Motor neuron (in vitro differentiated cells): ENCODE measurements at regions not wholly inside any gene's neighbourhood (a gene's known extent, or its start where the extent isn't known, plus 50 kb on each side); places are given as distances from the start of the nearest gene placed in this dataset.

Source experiments
- ATAC-seq, 8 experiments: fragments of 200-7000 bp; cut with Tn5 transposase; replicated peaks in 6 of 8; 2 replicates each; pipeline ENCODE4 v1.8.0; 2021; ENCODE audit warnings: mild to moderate bottlenecking in 8 of 8, moderate library complexity in 8 of 8
- H3K27ac ChIP-seq, 2 donors: fragments of 250-450 bp; sonication (Bioruptor Pico); 2 replicates each; pipeline ENCODE4 v1.9.0; 2021; ENCODE audit warnings: antibody characterized with exemption in 2 of 2, mild to moderate bottlenecking in 2 of 2, moderate library complexity in 1 of 2
- H3K4me1 ChIP-seq, 2 donors: fragments of 250-450 bp; sonication (Bioruptor Pico); replicated peaks in 1 of 2; 2 replicates each; pipeline ENCODE4 v1.6.1; 2021; ENCODE audit warnings: antibody characterized with exemption in 2 of 2, mild to moderate bottlenecking in 2 of 2, moderate library complexity in 1 of 2
- H3K4me3 ChIP-seq, 5 donors: fragments of 250-450 bp; sonication (Bioruptor Pico); 2 replicates each; pipeline ENCODE4 v1.9.0; 2021; ENCODE audit warnings: antibody characterized with exemption in 5 of 5, mild to moderate bottlenecking in 5 of 5, moderate library complexity in 4 of 5
- WGBS, 10 experiments: fragments of 450-650 bp; shearing (Covaris generic); methylation state at CpG; one replicate each; pipeline ENCODE4 v1.0.0; 2022; 5-methylcytosine and 5-hydroxymethylcytosine counted together
- in situ Hi-C, 9 experiments: fragments of 400-800 bp; cut with MboI; loops; one replicate each; pipeline ENCODE4 v1.15.0; 2021; ENCODE audit warnings: low sequenced_read_pairs in 9 of 9, low pct_unique_long_range_greater_than_20kb in 2 of 9; ENCODE audit not compliant: unreplicated experiment in 9 of 9

GRCh38 chr6:25032934-25033333 is 97.2 kb upstream of the RIPOR2 start:
- in situ Hi-C loops: no loop called here
- Histone ChIP-seq H3K27ac (no peak overlapping the region), H3K4me1 (peaks cover 14 to 20% of the 10 kb centered on the region in 2 donors), H3K4me3 (no peak overlapping the region)
- WGBS, 10 experiments: 91 to 100% (median 98%) methylated on average over 2 to 7 of the region's 8 CpGs; no CpG with 5 or more reads in 3 of the 10 experiments
- no peak for ATAC-seq

- WGBS, 10 experiments: 0 to 36% (median 15%) methylated on average over 1 to 3 of the region's 3 CpGs
- peak; percentile 58 to 85 (median 70) for ATAC-seq
- in situ Hi-C loops: no loop called here
- Histone ChIP-seq H3K27ac (peak overlapping the region; percentile 38 to 47), H3K4me1 (peaks cover 14 to 20% of the 10 kb centered on the region in 2 donors), H3K4me3 (no peak overlapping the region)
Measured at GRCh38 chr6:25034431-25034921, 98.7 kb upstream of the RIPOR2 start.

DNA sequence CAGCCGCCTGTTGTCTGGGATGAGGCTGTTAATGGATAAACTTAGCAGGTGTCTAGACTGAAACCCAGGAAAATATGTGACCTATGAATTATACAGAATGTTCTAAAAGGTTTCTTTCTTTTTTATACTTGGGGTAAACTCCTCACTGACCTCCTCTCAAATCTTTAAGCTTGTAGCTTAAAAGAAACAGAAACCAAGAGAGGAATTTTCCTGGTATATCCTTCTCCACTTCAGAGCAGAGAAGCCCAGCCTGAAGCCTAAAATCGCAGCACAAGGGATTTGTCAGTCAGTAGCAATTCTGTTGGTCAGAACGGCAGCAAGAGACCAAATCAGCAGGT is 99.4 kb upstream of the RIPOR2 start:
- peak overlapping the region; percentile 30 to 71 for H3K27ac ChIP-seq
- no peak overlapping the region for H3K4me3 ChIP-seq
- in situ Hi-C loops: no loop called here
- WGBS, 10 experiments: 50 to 77% (median 71%) methylated on average over 1 to 3 of the region's 3 CpGs; no CpG with 5 or more reads in 3 of the 10 experiments
- peak in 4 of 8 experiments; percentile 12 to 33 (median 26) for ATAC-seq
- H3K4me1 ChIP-seq: peaks cover 14 to 20% of the 10 kb centered on the region in 2 donors

- in situ Hi-C loops: no loop called here
- H3K4me3 ChIP-seq: no peak overlapping the region
- 75 to 100% (median 84%) methylated on average over 1 to 8 of the region's 16 CpGs; no CpG with 5 or more reads in 1 of the 10 experiments for WGBS, 10 experiments
- peak overlapping the region; percentile 30 to 71 for H3K27ac ChIP-seq
- peaks cover 14 to 20% of the 10 kb centered on the region in 2 donors for H3K4me1 ChIP-seq
- ATAC-seq: peak in 2 of 8 experiments; percentile 9 to 14
Measured at GRCh38 chr6:25035512-25036435, 100.0 kb upstream of the RIPOR2 start.

GRCh38 chr6:25036461-25036860 is 100.7 kb upstream of the RIPOR2 start:
- 87 to 100% (median 97%) methylated on average over 1 to 3 of the region's 3 CpGs; no CpG with 5 or more reads in 6 of the 10 experiments for WGBS, 10 experiments
- Histone ChIP-seq H3K4me3 (no peak overlapping the region), H3K27ac (no peak overlapping the region), H3K4me1 (peaks cover 14 to 20% of the 10 kb centered on the region in 2 donors)
- in situ Hi-C loops: no loop called here
- ATAC-seq: no peak

DNA sequence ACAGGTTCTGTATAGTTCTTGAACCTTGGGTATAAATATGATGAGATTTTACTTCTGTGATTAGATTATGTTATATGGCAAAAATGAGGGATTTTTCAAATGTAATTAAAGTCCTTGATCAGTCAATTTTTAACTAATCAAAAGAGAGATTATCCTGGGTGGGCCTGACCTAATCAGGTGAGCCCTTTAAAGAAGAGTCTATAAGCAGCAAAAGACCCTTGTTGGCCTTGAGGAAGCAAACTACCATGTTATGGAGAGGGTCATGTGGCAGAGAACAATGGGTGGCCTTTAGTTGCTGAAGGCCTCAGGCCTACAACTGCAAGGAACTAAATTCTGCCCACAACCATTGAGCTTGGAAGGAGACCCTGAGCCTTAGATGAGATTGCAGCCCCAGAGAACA is 102.5 kb upstream of the RIPOR2 start:
- peaks cover 17 to 22% of the 10 kb centered on the region in 2 donors for H3K4me1 ChIP-seq
- H3K4me3 ChIP-seq: no peak overlapping the region
- in situ Hi-C loops: no loop called here
- no peak for ATAC-seq
- no peak overlapping the region for H3K27ac ChIP-seq

DNA sequence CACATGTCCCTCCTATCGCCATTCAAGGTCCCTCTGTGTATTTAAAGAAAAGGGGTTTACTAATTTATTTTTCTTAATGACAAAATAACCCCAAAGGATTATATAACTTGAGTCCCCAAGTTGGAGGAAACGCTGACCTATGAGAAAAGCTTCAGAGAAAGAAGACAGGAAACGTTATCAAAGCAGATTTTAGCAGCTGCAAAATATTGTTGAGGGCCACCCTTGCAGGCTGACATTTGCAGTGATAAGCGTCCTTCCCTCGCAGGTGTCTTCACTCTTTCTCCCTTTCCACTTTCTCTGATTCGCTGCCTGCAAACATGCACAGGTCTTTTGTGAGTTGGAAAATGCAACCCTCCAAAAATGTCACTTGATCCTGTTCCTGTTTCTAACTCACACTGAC is 103.2 kb upstream of the RIPOR2 start:
- no peak overlapping the region for H3K27ac ChIP-seq
- H3K4me1 ChIP-seq: peaks cover 17 to 22% of the 10 kb centered on the region in 2 donors
- no peak for ATAC-seq
- no peak overlapping the region for H3K4me3 ChIP-seq
- in situ Hi-C loops: no loop called here
- WGBS, 10 experiments: 67 to 100% (median 83%) methylated on average over 1 to 6 of the region's 6 CpGs

- 83 to 97% (median 91%) methylated on average over 4 to 12 of the region's 12 CpGs for WGBS, 10 experiments
- ATAC-seq: peak in 2 of 8 experiments; percentile 9 to 24
- H3K27ac ChIP-seq: no peak overlapping the region
- no peak overlapping the region for H3K4me3 ChIP-seq
- in situ Hi-C loops: no loop called here
- H3K4me1 ChIP-seq: peaks cover 3% of the 10 kb centered on the region in 2 donors
Measured at GRCh38 chr6:25041485-25042035, 105.8 kb upstream of the RIPOR2 start.

- H3K27ac ChIP-seq: no peak overlapping the region
- 56 to 100% (median 90%) methylated on average over 1 to 13 of the region's 13 CpGs; no CpG with 5 or more reads in 1 of the 10 experiments for WGBS, 10 experiments
- peak in 5 of 8 experiments; percentile 87 to 98 (median 92) for ATAC-seq
- H3K4me3 ChIP-seq: no peak overlapping the region
- H3K4me1 ChIP-seq: peaks cover 3% of the 10 kb centered on the region in 2 donors
- in situ Hi-C loops: no loop called here
Measured at GRCh38 chr6:25042036-25042521, 106.3 kb upstream of the RIPOR2 start.

- no peak for ATAC-seq
- Histone ChIP-seq H3K4me1 (peaks cover 3% of the 10 kb centered on the region in 2 donors), H3K4me3 (no peak overlapping the region), H3K27ac (no peak overlapping the region)
- in situ Hi-C loops: no loop called here
- 80 to 100% (median 98%) methylated on average over 1 to 5 of the region's 5 CpGs; no CpG with 5 or more reads in 1 of the 10 experiments for WGBS, 10 experiments
Measured at GRCh38 chr6:25042536-25042935, 106.8 kb upstream of the RIPOR2 start.

- in situ Hi-C loops: no loop called here
- Histone ChIP-seq H3K4me1 (peaks cover 3% of the 10 kb centered on the region in 2 donors), H3K27ac (no peak overlapping the region), H3K4me3 (no peak overlapping the region)
- WGBS, 10 experiments: 88 to 100% (median 100%) methylated on average over 1 of the region's 1 CpG; no CpG with 5 or more reads in 4 of the 10 experiments
- ATAC-seq: no peak
Measured at GRCh38 chr6:25042984-25043725, 107.4 kb upstream of the RIPOR2 start.

DNA sequence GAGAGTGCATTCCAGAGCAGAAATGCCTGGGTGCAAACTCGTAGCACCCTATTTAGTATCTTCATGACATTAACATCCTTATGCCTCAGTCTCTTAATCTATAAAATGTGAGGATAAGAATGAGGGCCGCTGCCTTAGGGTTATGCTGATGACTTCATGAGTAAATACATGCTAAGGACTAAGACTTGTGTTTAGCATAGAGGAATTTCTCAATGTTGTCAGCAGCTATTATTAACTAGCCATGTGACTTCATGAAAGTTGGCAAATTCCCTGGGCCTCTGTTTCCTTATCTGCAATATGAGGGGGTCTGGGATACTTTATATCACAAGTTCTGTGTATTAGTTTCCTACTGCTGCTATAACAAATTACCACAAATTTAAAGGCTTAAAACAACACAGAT is 108.1 kb upstream of the RIPOR2 start:
- in situ Hi-C loops: no loop called here
- WGBS, 10 experiments: 0 to 100% (median 78%) methylated on average over 1 to 2 of the region's 2 CpGs; no CpG with 5 or more reads in 3 of the 10 experiments

More for the DNA sequence above, 108.1 kb upstream of the RIPOR2 start:
- Histone ChIP-seq H3K27ac (no peak overlapping the region), H3K4me3 (no peak overlapping the region), H3K4me1 (peaks cover 3% of the 10 kb centered on the region in 2 donors)
- ATAC-seq: peak in 3 of 8 experiments; percentile 37 to 59 (median 37)
